T-helper 1 cell treated with Interleukin-12 subunit alpha and Interleukin-12 subunit beta and Interleukin-4 antibody, amounts not matched to agents 30 ng/mL and 1 ng/mL, for 36 hours (primary cell): ENCODE measurements at regions not wholly inside any gene's neighbourhood (a gene's known extent, or its start where the extent isn't known, plus 50 kb on each side); places are given as distances from the start of the nearest gene placed in this dataset.

Source experiments
- intact Hi-C: fragments of 100-400 bp; cut with micrococcal nuclease; formaldehyde crosslinking; loops from one replicate; pipeline ENCODE4 v1.15.1; 2024

DNA sequence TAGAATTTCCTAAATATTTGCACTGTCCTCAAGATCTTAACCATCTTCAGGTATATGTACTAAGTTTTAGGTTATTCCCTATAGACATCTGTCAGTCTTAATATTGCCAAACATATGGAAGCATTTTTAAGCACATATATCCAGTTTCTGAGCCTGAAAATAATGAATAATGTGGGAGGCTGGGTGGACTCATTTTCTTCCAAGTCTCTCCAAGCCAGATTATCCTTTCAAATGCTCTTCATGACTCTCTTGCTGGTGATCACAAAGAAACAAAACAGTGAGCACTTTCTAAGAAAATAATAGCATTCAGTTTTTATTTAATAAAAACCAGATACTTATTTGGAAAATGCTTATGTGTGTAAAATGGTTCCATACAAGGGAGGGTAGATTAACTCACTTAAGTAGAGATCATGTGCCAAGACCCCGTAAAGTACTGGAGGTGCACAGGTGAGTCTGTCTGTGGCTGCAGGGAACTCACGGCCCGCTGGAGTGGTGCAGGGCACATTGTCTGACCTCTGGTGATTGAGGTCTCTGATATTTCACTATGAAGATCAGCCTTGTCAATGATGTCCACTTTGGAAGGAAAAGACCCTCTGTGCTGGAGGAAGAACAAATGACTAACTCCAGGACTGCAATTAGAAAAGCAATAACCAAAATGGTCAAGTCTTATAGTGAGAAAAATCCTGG is 161.6 kb downstream of the TMEM18 start:
- intact Hi-C loops: no loop called here

- intact Hi-C loops: no loop called here
Measured at GRCh38 chr2:513981-514706, 163.1 kb downstream of the TMEM18 start.

DNA sequence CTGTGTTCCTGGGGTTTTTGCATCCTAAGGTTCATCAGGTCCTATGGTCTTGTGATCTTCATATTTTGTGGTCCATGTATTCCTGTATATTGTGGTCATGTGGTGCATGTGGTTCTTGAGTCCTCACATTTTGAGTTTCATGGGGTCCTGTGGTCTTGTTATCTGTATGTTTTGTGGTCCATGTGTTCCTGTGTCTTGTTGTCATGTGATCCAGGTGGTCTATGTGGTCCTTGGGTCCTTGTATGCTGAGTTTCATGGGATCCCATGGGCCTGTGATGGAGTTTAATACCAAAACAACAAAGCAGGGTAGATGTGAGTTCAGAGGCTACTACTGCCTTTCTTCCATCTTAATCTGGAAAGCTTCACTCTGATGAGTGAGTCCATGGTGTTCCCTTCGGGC is 166.4 kb downstream of the TMEM18 start:
- intact Hi-C loops: no loop called here

DNA sequence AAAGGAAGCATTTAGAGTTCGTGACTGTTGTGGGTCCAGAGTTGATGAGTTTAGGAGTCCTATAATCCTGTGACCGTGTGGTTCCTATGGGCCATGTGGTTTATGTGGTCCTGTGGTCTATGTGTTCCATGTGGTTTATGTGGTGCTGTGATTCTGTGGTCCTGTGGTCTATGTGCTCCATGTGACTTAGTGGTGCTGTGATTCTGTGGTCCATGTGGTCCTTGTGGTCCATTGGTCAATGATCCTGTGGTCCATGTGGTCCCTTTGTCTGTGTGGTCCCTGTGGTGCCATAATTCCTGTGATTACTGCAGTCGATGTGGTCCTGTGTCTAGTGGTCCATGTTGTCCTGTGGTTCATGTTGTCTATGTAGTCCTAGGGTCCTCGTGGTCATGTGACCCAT is 167.3 kb downstream of the TMEM18 start:
- intact Hi-C loops: no loop called here

- intact Hi-C loops: no loop called here
Measured at GRCh38 chr2:508121-508520, 169.1 kb downstream of the TMEM18 start.

DNA sequence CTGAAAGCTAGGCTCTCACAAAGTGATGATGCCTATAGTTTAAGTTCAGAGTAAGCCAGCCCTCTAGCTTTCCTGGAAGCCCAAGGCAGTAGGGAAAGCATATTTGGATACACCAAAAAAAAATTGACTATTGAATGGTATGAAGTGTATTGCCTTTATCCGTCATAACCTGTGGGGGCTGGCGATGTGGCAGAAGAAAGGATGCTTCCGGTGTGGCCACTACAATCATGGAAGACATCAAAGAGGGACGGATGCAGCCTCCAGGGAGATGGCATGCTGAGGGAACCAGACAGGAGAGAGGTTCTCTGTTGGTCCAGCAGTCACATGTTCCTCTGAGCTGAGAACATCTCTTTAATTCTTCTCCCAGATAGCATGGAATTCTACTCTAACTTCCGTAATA is 170.3 kb downstream of the TMEM18 start:
- intact Hi-C loops: no loop called here

- intact Hi-C loops: no loop called here
Measured at GRCh38 chr2:506451-506850, 170.8 kb downstream of the TMEM18 start.

DNA sequence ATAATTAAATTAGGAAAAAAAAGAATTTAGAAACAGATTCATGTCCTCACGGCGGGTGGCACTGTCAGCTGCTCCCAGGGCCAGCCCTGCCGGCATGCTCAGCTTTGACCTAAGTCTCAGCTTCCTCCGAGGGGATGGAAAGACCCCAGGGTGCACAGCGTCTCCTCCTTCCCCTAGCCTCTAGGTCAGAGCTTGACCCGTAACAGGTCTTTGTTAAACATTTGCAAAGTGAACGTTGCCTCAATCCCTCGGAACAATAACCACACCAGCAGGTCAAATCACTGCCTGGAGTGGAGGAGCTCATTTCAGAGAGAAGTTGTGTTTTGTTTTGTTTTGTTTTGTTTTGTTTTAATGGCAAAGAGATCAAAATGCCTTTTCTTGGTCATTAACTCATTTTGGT is 171.3 kb downstream of the TMEM18 start:
- intact Hi-C loops: no loop called here

- intact Hi-C loops: no loop called here
Measured at GRCh38 chr2:503288-503999, 173.8 kb downstream of the TMEM18 start.

DNA sequence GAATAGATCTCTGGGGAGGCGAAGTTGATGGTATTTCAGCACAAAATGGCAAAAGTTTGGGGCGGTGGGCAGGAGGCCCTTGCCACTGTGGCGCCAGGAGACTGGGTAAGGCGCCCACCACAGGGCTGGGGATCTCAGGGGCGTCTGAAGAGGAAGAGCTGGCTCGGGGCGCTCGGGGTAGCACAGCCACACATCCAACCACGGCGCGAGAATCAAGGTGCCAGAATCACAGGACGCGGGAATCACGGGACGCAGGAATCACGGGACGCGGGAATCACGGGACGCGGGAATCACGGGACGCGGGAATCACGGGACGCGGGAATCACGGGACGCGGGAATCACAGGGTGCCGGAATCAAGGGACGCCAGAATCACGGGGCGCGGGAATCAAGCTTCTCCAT is 174.4 kb downstream of the TMEM18 start:
- intact Hi-C loops: no loop called here

DNA sequence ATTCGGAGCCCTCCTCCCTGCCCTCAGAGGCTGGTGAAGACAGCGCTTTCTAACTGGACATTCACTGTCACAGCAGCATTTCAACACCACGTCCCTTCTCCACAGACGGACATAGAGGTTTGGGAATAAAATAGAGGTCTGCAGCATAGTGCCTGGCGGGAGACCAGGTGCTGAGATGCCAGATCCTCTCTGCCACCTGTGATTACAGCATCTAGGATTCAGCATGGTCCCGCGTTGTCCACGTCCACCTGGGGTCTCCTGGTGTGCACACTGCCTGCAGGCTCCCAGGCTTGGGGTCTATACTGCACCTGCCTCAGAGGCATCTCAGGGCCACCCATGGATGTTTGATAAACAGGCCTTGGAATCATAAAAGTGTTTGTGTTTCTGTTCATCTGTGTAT is 175.5 kb downstream of the TMEM18 start:
- intact Hi-C loops: no loop called here

- intact Hi-C loops: no loop called here
Measured at GRCh38 chr2:501130-501529, 176.1 kb downstream of the TMEM18 start.

DNA sequence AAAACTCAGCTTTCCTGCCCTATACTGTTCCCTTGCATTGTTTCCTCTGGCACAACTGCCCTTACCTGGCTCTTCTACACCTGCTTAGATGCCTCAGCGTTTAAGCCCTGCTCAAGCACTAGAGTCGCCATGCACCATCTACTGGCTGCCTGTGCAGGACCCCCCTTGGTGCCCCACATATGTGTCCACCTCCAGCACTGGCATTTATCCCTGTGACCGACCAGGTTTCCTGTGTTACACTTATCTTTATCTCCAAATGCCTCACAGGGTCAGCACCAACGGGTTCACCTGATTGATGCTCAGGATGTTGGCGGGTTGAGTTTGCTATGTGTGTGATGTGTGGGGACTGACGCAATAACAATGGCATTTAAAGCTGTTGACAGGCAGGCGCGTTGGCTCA is 177.5 kb downstream of the TMEM18 start:
- intact Hi-C loops: no loop called here

DNA sequence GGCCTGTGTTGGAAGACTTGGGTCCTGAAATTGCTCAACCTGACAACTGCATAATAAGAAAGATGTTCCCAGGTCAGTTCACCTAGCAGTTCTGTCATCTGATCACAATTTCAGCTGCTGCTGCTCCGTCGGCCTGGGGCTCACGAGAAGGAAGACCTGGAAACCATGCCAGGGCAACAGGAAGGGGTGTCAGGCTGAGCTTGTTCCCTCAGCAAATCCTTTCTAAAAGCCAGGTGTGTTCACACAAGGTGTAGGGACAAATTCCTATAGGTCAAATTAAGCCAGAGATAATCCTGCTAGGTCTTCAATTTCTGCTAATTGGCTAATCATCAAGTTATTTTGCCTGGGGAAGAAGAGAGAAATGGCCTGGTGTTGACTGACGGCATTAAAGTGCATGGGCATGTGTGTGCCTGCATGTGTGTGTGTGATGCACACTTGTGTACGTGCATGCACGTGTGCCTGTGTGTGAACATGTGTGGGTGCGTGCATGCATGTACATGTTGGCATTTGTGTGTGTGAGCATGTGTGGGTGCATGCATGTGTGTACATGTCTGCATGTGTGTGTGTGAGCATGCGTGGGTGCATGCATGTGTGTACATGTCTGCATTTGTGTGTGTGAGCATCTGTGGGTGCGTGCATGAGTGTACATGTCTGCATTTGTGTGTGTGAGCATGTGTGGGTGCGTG is 178.6 kb downstream of the TMEM18 start:
- intact Hi-C loops: no loop called here

GRCh38 chr2:497770-498492 is 179.3 kb downstream of the TMEM18 start:
- intact Hi-C loops: loop anchor here (1.0 kb wide), 1 partner anchor 28 kb away; no protein-coding TSS in a partner anchor

DNA sequence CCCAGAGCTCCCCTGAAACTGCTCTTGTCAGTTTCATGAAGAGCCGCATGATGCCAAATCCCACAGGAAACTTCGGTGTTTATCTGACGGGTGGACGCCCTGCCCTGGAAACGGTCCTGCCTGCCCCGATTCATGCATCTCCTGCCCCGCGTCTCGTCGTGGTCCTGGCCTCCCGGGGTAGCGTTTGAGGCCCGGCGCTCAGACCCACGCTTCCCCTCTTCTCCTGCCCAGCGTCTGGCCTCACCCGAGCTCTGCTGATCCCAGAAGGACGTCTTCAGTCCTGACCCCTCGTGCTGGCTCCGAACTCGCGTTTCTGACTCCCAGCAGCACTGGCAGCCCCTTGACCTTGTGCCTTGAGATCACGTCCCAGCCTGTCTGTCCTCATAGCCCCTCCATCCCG is 180.5 kb downstream of the TMEM18 start:
- intact Hi-C loops: loop anchor here (1.0 kb wide), 1 partner anchor 30 kb away; no protein-coding TSS in a partner anchor

DNA sequence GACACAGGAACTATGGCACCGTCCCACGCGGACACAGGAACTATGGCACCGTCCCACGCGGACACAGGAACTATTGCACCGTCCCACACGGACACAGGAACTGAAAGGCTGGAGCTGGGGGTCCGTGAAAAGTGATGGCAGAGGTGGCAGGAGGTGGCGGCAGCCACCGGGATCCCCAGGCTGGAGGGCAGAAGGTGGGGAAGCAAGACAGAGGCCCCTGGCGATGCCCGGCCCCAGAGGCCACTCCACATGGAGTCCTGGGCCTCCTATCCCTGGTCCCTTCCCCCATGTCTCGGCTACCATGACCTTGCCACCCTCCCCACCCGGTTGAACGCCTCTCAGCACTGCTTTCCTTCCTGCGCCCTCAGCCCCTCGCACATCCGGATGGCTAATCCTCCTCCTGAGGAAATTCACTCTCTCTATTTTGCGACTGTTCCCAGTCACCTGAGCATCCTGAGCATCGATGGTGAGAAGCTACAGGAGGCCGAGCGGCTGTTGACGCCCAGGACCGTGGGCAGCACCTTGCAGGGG is 181.4 kb downstream of the TMEM18 start:
- intact Hi-C loops: no loop called here

DNA sequence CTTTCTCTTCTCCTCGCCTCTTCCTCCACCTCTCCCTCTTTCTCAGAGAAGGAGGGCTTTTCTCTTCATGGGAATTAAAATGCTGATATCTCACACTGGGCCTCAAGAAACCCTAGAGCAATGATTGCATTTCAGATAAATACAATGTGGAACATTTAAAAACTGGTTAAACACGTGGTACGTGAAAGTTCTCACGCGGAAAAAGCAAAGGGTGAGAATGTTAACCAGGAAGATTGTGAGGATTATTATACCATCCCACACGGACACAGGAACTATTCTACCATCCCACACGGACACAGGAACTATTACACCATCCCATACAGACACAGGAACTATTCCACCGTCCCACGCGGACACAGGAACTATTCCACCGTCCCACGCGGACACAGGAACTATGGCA is 182.4 kb downstream of the TMEM18 start:
- intact Hi-C loops: no loop called here

DNA sequence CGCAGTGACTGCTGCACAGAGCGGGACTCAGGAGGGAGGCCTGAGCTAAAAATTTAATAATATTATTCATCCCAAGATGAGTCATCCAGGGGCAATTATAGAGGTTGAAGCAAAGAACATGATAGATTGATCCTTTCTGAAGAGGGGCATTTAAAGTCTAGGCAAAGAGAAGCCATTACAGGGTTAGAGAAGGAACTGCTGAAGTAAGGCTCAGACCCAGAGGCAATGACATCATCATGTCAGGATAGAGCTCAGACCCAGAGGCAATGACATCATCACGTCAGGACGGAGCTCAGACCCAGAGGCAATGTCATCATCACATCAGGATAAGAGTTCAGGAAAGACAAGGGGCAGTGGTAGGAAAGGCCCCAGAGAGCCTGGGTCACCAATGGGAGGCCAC is 184.0 kb downstream of the TMEM18 start:
- intact Hi-C loops: no loop called here

GRCh38 chr2:492178-492577 is 185.0 kb downstream of the TMEM18 start:
- intact Hi-C loops: no loop called here

- intact Hi-C loops: no loop called here
Measured at GRCh38 chr2:489838-490237, 187.4 kb downstream of the TMEM18 start.
